Ectodermal cell (in vitro differentiated cells): ENCODE measurements at regions not wholly inside any gene's neighbourhood (a gene's known extent, or its start where the extent isn't known, plus 50 kb on each side); places are given as distances from the start of the nearest gene placed in this dataset.

Source experiments
- H3K27ac ChIP-seq: 2 replicates; pipeline ENCODE4 v1.7.0; 2013; ENCODE audit warnings: mild to moderate bottlenecking, low read depth, low read length; ENCODE audit not compliant: insufficient read depth, poor library complexity, severe bottlenecking
- H3K27me3 ChIP-seq: 2 replicates; pipeline ENCODE4 v1.7.0; 2013; ENCODE audit warnings: mild to moderate bottlenecking, low read length; ENCODE audit not compliant: insufficient read depth, control insufficient read depth, poor library complexity, severe bottlenecking
- H3K36me3 ChIP-seq: one replicate; pipeline ENCODE4 v1.7.0; 2013; ENCODE audit warnings: low read length; ENCODE audit not compliant: control insufficient read depth, insufficient read depth
- H3K4me1 ChIP-seq: one replicate; pipeline ENCODE4 v1.7.0; 2013; ENCODE audit warnings: low read length; ENCODE audit not compliant: control insufficient read depth, insufficient read depth
- H3K4me3 ChIP-seq: 2 replicates; pipeline ENCODE4 v1.7.0; 2013; ENCODE audit warnings: low read depth, low read length, control low read depth; ENCODE audit not compliant: insufficient read depth
- H3K9me3 ChIP-seq: 2 replicates; pipeline ENCODE4 v1.7.0; 2013; ENCODE audit warnings: mild to moderate bottlenecking, low read length, moderate library complexity; ENCODE audit not compliant: control insufficient read depth
- WGBS, 2 experiments: methylation state at CpG; one replicate each; pipeline ENCODE4 v1.1.7; 2013; ENCODE audit warnings: missing lambda C conversion rate in 2 of 2; 5-methylcytosine and 5-hydroxymethylcytosine counted together

DNA sequence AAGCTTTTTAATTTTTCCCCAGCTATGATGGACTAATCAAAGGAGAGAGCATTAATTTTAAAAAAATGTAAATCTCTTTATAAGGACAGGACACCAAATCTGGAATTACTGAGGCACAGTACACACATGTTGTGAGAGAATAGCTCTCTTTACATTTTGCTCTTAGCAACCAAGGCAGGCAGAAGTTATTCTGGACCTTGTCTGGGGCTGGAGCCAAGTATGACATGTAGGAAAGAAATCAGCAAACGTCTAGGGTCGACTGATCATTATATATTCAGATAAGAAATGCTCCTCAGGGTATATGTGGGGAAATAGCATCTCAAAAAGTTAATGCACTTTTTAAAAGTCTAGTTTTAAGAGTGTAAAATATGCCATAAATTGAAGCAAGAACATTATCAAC, 1330.0 kb upstream of the CELF4 start:
- H3K9me3 ChIP-seq, result no peaks in the 10 kb centered on the region
- no peak overlapping the region for H3K4me3 ChIP-seq
- WGBS, 2 experiments, result 91 to 100% methylated on average over 2 of the region's 2 CpGs
- no peaks in the 10 kb centered on the region for H3K36me3 ChIP-seq
- no peaks in the 10 kb centered on the region for H3K4me1 ChIP-seq
- H3K27me3 ChIP-seq, result no peaks in the 10 kb centered on the region
- H3K27ac ChIP-seq, result no peak overlapping the region

DNA sequence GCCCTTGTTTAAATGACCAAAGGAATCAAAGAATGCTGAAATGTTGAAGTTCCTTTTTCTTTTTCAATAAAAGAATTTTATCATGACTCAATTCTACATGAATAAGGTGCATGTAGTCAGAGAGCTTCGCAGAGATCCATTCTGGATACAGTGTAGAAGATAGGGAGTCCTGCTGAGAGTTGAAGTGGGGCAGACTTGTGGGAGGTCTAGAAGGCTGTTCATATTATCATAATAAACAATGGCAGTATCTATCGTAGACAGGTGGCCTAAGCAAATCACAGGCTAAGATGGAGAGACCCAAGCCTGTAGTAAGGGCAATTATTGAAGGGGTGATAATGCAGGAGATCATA, 1322.0 kb upstream of the CELF4 start:
- Histone ChIP-seq H3K27ac (no peak overlapping the region), H3K27me3 (no peaks in the 10 kb centered on the region), H3K36me3 (no peaks in the 10 kb centered on the region), H3K4me1 (no peaks in the 10 kb centered on the region), H3K4me3 (no peak overlapping the region), H3K9me3 (no peaks in the 10 kb centered on the region)
- WGBS, 2 experiments, result 84 to 94% methylated on average over 2 of the region's 2 CpGs

DNA sequence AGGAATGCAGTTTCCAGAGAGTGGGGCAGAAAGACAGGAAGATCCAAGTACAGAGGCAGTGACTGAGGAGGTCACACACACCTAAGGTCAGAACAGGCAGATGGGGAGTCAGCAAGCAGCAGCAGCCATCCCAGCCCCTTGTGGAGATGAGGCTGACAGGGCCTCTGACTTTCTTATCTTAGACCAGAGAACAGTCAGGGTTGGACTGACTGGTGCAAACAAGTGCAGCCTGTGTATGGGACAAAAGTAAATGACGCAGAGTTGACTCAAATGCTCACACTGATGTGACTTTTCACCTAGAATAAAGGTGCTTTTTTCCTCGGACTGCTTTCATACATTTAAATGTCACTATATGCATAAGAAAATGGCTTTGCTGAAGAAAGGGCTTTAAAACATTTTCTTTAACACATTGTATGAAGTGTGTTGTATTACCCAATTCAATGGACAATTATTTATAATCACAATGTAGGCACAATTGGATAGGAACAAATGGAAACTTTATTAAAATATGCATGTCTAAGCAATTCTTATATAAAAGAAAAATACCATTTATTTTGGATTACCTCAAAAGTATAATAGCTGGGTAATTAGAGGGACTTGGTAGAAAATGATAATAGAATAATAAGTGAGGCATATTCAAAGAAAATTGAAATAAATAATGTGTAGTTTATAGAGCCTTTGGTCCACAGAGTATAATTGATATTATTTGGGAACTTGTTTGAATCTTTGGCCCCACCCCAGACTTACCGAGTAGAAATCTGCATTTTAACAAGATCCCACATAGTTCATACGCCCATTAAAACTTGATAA, 1321.5 kb upstream of the CELF4 start:
- no peak overlapping the region for H3K4me3 ChIP-seq
- no peaks in the 10 kb centered on the region for H3K27me3 ChIP-seq
- no peaks in the 10 kb centered on the region for H3K9me3 ChIP-seq
- no peaks in the 10 kb centered on the region for H3K36me3 ChIP-seq
- WGBS, 2 experiments, result 90 to 100% methylated on average over 2 to 4 of the region's 4 CpGs
- H3K27ac ChIP-seq, result no peak overlapping the region
- no peaks in the 10 kb centered on the region for H3K4me1 ChIP-seq

DNA sequence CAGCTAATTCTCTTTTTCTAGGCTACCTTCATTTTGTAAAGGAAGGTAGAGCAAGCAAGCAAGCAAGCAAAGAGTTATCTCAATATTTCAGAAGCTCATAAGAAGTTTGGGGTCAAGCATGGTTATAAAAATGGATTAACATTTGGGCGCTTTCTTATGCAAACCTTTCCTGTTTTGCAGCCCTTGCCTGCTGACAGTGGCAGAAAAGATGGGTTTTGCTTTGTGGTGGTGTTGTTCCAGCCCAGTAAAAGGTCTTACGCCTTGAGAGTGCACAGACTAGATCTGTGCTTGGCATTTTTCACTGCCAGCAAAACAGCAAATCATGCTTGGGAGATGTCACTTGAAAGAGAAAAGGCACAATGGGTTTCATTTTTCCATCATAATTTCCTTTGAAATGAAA, 1320.6 kb upstream of the CELF4 start:
- H3K4me3 ChIP-seq, result no peak overlapping the region
- no peaks in the 10 kb centered on the region for H3K9me3 ChIP-seq
- no peaks in the 10 kb centered on the region for H3K27me3 ChIP-seq
- no peaks in the 10 kb centered on the region for H3K36me3 ChIP-seq
- WGBS, 2 experiments, result 87 to 94% methylated on average over 2 of the region's 2 CpGs
- no peak overlapping the region for H3K27ac ChIP-seq
- H3K4me1 ChIP-seq, result no peaks in the 10 kb centered on the region

GRCh38 chr18:38884050-38884449, 1318.5 kb upstream of the CELF4 start:
- Histone ChIP-seq H3K4me1 (no peaks in the 10 kb centered on the region), H3K27ac (no peak overlapping the region), H3K4me3 (no peak overlapping the region), H3K9me3 (no peaks in the 10 kb centered on the region), H3K36me3 (no peaks in the 10 kb centered on the region), H3K27me3 (no peaks in the 10 kb centered on the region)
- 90 to 95% methylated on average over 1 to 2 of the region's 2 CpGs for WGBS, 2 experiments

DNA sequence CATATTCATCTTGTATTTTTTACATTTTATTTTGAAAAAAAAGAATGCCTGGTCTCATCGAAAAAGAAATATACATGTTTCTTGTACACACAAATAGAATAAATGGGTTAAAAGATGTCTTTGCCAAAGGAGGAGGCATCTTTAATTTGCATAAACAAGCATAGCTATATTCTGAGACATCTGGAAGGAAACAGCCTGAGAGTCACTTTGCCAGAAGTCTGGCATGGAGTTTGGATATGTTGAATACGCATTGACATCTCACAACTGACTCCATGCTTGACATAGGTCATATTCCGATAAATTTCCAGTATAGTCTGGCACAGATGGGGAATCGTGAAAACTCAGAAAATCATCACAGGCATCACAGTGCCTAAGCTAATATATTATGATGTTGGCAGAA, 1317.5 kb upstream of the CELF4 start:
- WGBS, 2 experiments, result 90 to 97% methylated on average over 3 of the region's 4 CpGs
- no peaks in the 10 kb centered on the region for H3K36me3 ChIP-seq
- no peaks in the 10 kb centered on the region for H3K4me1 ChIP-seq
- H3K27ac ChIP-seq, result no peak overlapping the region
- H3K9me3 ChIP-seq, result no peaks in the 10 kb centered on the region
- no peak overlapping the region for H3K4me3 ChIP-seq
- H3K27me3 ChIP-seq, result no peaks in the 10 kb centered on the region

DNA sequence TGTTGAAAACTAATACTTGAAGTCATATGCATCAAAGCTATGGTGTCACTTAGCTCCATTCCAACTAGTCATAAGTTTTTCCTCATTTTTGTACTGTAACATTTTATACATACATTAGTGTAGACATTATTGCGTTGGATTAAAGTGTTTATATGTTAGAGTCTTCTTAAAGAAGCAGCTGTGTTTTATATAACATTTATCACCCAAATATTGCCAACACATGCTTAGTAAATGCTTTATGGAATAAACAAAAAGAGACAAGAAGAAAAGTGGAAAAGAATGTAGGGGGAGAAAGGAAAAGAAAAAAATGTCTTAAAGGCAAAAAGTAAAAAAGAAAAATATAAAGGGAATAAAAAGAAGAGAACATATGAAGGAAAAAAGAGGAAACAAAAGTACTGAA, 1314.3 kb upstream of the CELF4 start:
- Histone ChIP-seq H3K27me3 (no peaks in the 10 kb centered on the region), H3K9me3 (no peaks in the 10 kb centered on the region), H3K27ac (no peak overlapping the region), H3K36me3 (no peaks in the 10 kb centered on the region), H3K4me1 (no peaks in the 10 kb centered on the region), H3K4me3 (no peak overlapping the region)
- WGBS, 2 experiments, result no CpG with 5 or more reads among the region's 1 CpG

DNA sequence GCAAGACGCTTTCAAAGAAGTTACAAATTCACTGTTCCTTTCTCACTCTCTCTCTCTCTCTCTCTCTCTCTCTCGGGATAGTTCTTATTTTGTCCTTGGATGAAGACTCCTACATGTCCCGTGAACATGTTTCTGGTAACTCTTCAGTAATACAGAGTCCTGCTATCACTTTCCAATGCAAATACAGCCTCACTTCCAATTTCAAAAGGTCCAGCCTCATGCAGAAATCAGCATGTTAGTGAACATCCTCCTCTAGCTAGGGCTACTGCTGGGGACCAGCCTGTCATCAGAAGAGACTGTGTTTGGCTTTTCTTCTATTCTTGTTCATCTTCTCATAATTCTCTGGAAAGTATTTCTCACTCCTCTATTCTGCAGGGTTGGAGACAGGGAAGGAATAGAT, 1306.7 kb upstream of the CELF4 start:
- H3K36me3 ChIP-seq, result no peaks in the 10 kb centered on the region
- H3K4me3 ChIP-seq, result no peak overlapping the region
- no peaks in the 10 kb centered on the region for H3K27me3 ChIP-seq
- H3K9me3 ChIP-seq, result no peaks in the 10 kb centered on the region
- 91 to 93% methylated on average over 3 of the region's 3 CpGs for WGBS, 2 experiments
- no peak overlapping the region for H3K27ac ChIP-seq
- H3K4me1 ChIP-seq, result no peaks in the 10 kb centered on the region

- WGBS, 2 experiments, result 94 to 96% methylated on average over 2 of the region's 2 CpGs
- Histone ChIP-seq H3K4me3 (no peak overlapping the region), H3K36me3 (no peaks in the 10 kb centered on the region), H3K4me1 (no peaks in the 10 kb centered on the region), H3K27ac (no peak overlapping the region), H3K9me3 (no peaks in the 10 kb centered on the region), H3K27me3 (no peaks in the 10 kb centered on the region)
These were observed 1303.2 kb upstream of the CELF4 start for GRCh38 chr18:38868757-38869156.

DNA sequence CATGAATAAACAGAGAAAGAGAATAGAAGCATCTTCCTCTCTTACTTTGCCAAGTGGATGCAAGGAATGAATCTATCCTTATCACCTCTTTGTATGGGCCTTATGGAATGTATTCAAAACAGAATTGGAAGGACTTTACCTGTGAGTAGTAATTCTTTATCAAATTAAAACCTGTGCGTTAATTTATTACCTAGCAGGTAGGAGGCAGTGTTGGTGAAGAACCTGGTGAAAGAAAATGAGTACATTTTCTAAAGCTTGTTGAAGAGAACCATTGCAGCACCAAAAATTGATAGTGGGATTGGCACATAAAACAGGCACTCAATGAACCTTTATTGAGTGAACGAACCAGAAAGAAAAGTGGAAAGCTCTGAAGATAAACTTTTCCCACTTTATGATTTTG, 1302.1 kb upstream of the CELF4 start:
- no peaks in the 10 kb centered on the region for H3K36me3 ChIP-seq
- H3K9me3 ChIP-seq, result no peaks in the 10 kb centered on the region
- H3K4me1 ChIP-seq, result no peaks in the 10 kb centered on the region
- no peak overlapping the region for H3K27ac ChIP-seq
- 94 to 97% methylated on average over 2 of the region's 2 CpGs for WGBS, 2 experiments
- H3K27me3 ChIP-seq, result no peaks in the 10 kb centered on the region
- H3K4me3 ChIP-seq, result no peak overlapping the region

- Histone ChIP-seq H3K27ac (no peak overlapping the region), H3K4me1 (no peaks in the 10 kb centered on the region), H3K4me3 (no peak overlapping the region), H3K9me3 (no peaks in the 10 kb centered on the region), H3K27me3 (no peaks in the 10 kb centered on the region), H3K36me3 (no peaks in the 10 kb centered on the region)
These were observed 1285.9 kb upstream of the CELF4 start for GRCh38 chr18:38851526-38851925.
